PC-3 (cell line): ENCODE measurements at regions not wholly inside any gene's neighbourhood (a gene's known extent, or its start where the extent isn't known, plus 50 kb on each side); places are given as distances from the start of the nearest gene placed in this dataset.

ENCODE experiments used
- ATAC-seq: fragments of 200-7000 bp; cut with Tn5 transposase; 2 replicates; pipeline ENCODE4 v1.9.1; 2020; ENCODE audit warnings: mild to moderate bottlenecking, moderate library complexity
- BruUV-seq: library from RNA; stranded (reverse); fragments of 400-500 nt; replicated peaks from 2 replicates; lab custom pipeline; 2021; lab: Mats Ljungman, UMichigan
- CTCF ChIA-PET: fragments of 300-600 bp; sonication (Branson Sonifier 250); formaldehyde crosslinking; loops from one replicate; lab custom pipeline; 2022; ENCODE audit warnings: antibody characterized with exemption; lab: Charles Lee
- POLR2A ChIA-PET: fragments of 300-600 bp; sonication (Branson Sonifier 250); formaldehyde crosslinking; loops from one replicate; lab custom pipeline; 2022; ENCODE audit warnings: antibody characterized with exemption; ENCODE audit not compliant: unreplicated experiment; lab: Charles Lee
- DNase-seq: peaks from one replicate; pipeline ENCODE4 v3.0.0-alpha.2; 2015
- H2AFZ ChIP-seq: fragments of 300-600 bp; sonication (generic); 2 replicates; pipeline ENCODE4 v1.6.0; 2016; ENCODE audit warnings: antibody characterized with exemption, low read length
- H3F3A ChIP-seq: fragments of 300-600 bp; sonication (generic); one replicate; pipeline ENCODE4 v1.6.0; 2017; ENCODE audit warnings: antibody characterized with exemption, low read length, control low read depth, mild to moderate bottlenecking; ENCODE audit not compliant: unreplicated experiment
- H3K27ac ChIP-seq: fragments of 300-600 bp; sonication (generic); 2 replicates; pipeline ENCODE4 v1.5.1; 2016; ENCODE audit warnings: mild to moderate bottlenecking, low read length
- H3K27me3 ChIP-seq: fragments of 300-600 bp; sonication (generic); 2 replicates; pipeline ENCODE4 v1.6.1; 2016; ENCODE audit warnings: low read length, mixed read lengths
- H3K36me3 ChIP-seq: fragments of 300-600 bp; sonication (generic); 2 replicates; pipeline ENCODE4 v1.6.1; 2016; ENCODE audit warnings: low read depth, mixed run types, low read length, mixed read lengths
- H3K4me1 ChIP-seq: fragments of 300-600 bp; sonication (generic); 2 replicates; pipeline ENCODE4 v1.5.1; 2016; ENCODE audit warnings: low read length; ENCODE audit not compliant: insufficient read depth
- H3K4me2 ChIP-seq: fragments of 300-600 bp; sonication (generic); 2 replicates; pipeline ENCODE4 v1.6.0; 2016; ENCODE audit warnings: low read length
- H3K4me3 ChIP-seq: fragments of 300-600 bp; sonication (generic); 2 replicates; pipeline ENCODE4 v1.5.1; 2016; ENCODE audit warnings: mild to moderate bottlenecking, low read length, mixed read lengths
- H3K79me2 ChIP-seq: fragments of 300-600 bp; sonication (generic); 2 replicates; pipeline ENCODE4 v1.6.1; 2017; ENCODE audit warnings: low read length, mixed read lengths
- H3K9ac ChIP-seq: fragments of 300-600 bp; sonication (generic); 2 replicates; pipeline ENCODE4 v1.6.0; 2016; ENCODE audit warnings: mild to moderate bottlenecking, low read length
- H3K9me2 ChIP-seq: fragments of 300-600 bp; sonication (generic); replicated peaks from 2 replicates; pipeline ENCODE4 v1.6.1; 2016; ENCODE audit warnings: mixed run types, low read length, mixed read lengths
- H3K9me3 ChIP-seq: fragments of 300-600 bp; sonication (generic); 2 replicates; pipeline ENCODE4 v1.6.1; 2016; ENCODE audit warnings: low read length, mixed read lengths
- H4K20me1 ChIP-seq: fragments of 300-600 bp; sonication (generic); 2 replicates; pipeline ENCODE4 v1.6.1; 2016; ENCODE audit warnings: low read length, mixed read lengths
- CTCF ChIP-seq: fragments of 300-600 bp; sonication (generic); conservative IDR thresholded peaks from 2 replicates; pipeline ENCODE4 v1.5.1; 2017; ENCODE audit warnings: antibody characterized with exemption, low read depth, mild to moderate bottlenecking, low read length
- EZH2 ChIP-seq: fragments of 300-600 bp; sonication (generic); IDR thresholded peaks from one replicate; pipeline ENCODE4 v1.6.1; 2017; ENCODE audit warnings: antibody characterized with exemption, mild to moderate bottlenecking, low read length; ENCODE audit not compliant: unreplicated experiment
- EZH2phosphoT487 ChIP-seq: fragments of 300-600 bp; sonication (generic); IDR thresholded peaks from 2 replicates; pipeline ENCODE4 v1.6.1; 2018; ENCODE audit warnings: mild to moderate bottlenecking, antibody characterized with exemption, low read length, borderline replicate concordance
- intact Hi-C: fragments of 100-400 bp; cut with micrococcal nuclease; formaldehyde crosslinking; loops from 2 replicates; pipeline ENCODE4 v1.9.0; 2023

GRCh38 chr3:181985386-181985785, 273.7 kb downstream of the SOX2 start:
- intact Hi-C loops = no loop called here
- Histone ChIP-seq H3K27ac (no peak overlapping the region), H3K4me3 (no peak overlapping the region), H3K79me2 (no peaks in the 10 kb centered on the region), H4K20me1 (no peaks in the 10 kb centered on the region), H3K9ac (no peak overlapping the region), H3F3A (no peaks in the 10 kb centered on the region), H3K9me3 (no peaks in the 10 kb centered on the region), H3K27me3 (peaks cover 49% of the 10 kb centered on the region), H3K36me3 (no peaks in the 10 kb centered on the region), H3K4me2 (no peak overlapping the region), H2AFZ (no peak overlapping the region), H3K4me1 (no peaks in the 10 kb centered on the region), H3K9me2 (no peaks in the 10 kb centered on the region)
- ChIA-PET CTCF (no interaction called here), POLR2A (no interaction called here)
- DNase-seq (no peak), ATAC-seq (no peak)
- TF ChIP-seq CTCF = no peak
- TF ChIP-seq EZH2phosphoT487 = no peak
- TF ChIP-seq EZH2 = no peak
- no TSS peak for BruUV-seq

- Histone ChIP-seq H3K36me3 (no peaks in the 10 kb centered on the region), H3K9me3 (no peaks in the 10 kb centered on the region), H3K4me2 (no peak overlapping the region), H3K27me3 (peaks cover 38% of the 10 kb centered on the region), H3K4me3 (no peak overlapping the region), H3K9ac (no peak overlapping the region), H2AFZ (no peak overlapping the region), H3K9me2 (no peaks in the 10 kb centered on the region), H3F3A (no peaks in the 10 kb centered on the region), H3K27ac (no peak overlapping the region), H4K20me1 (no peaks in the 10 kb centered on the region), H3K4me1 (no peaks in the 10 kb centered on the region), H3K79me2 (no peaks in the 10 kb centered on the region)
- ATAC-seq (no peak), DNase-seq (no peak)
- CTCF ChIA-PET = no interaction called here
- BruUV-seq = no TSS peak
- POLR2A ChIA-PET = no interaction called here
- TF ChIP-seq EZH2phosphoT487 = no peak
- TF ChIP-seq EZH2 = no peak
- intact Hi-C loops = no loop called here
Observed at GRCh38 chr3:181987736-181988135, 276.0 kb downstream of the SOX2 start.

GRCh38 chr3:181998828-181999227, 287.1 kb downstream of the SOX2 start:
- H3K4me2 ChIP-seq = no peak overlapping the region
- no peak overlapping the region for H3K27ac ChIP-seq
- H3K4me3 ChIP-seq = no peak overlapping the region
- H3K36me3 ChIP-seq = no peaks in the 10 kb centered on the region
- DNase-seq (no peak), ATAC-seq (no peak)
- no TSS peak for BruUV-seq
- H3F3A ChIP-seq = no peaks in the 10 kb centered on the region
- H3K79me2 ChIP-seq = no peaks in the 10 kb centered on the region
- no peaks in the 10 kb centered on the region for H3K4me1 ChIP-seq
- H3K9me2 ChIP-seq = no peaks in the 10 kb centered on the region
- H3K9me3 ChIP-seq = no peaks in the 10 kb centered on the region
- no peak overlapping the region for H3K9ac ChIP-seq
- intact Hi-C loops = no loop called here
- H2AFZ ChIP-seq = no peak overlapping the region
- ChIA-PET CTCF (no interaction called here), POLR2A (no interaction called here)
- peaks cover 89% of the 10 kb centered on the region for H3K27me3 ChIP-seq
- no peak for TF ChIP-seq EZH2
- TF ChIP-seq EZH2phosphoT487 = no peak
- TF ChIP-seq CTCF = no peak
- H4K20me1 ChIP-seq = no peaks in the 10 kb centered on the region
